OCI-LY7 (cell line): ENCODE measurements at regions not wholly inside any gene's neighbourhood (a gene's known extent, or its start where the extent isn't known, plus 50 kb on each side); places are given as distances from the start of the nearest gene placed in this dataset.

Experiments used
- CTCF ChIP-seq: fragments of 200-600 bp; sonication (generic); conservative IDR thresholded peaks from 2 replicates; pipeline ENCODE4 v1.5.1; 2014; ENCODE audit warnings: mild to moderate bottlenecking, antibody characterized with exemption, low read length, moderate library complexity, mixed read lengths
- EZH2phosphoT487 ChIP-seq: fragments of 200-600 bp; sonication (generic); IDR thresholded peaks from 2 replicates; pipeline ENCODE4 v1.6.1; 2018; ENCODE audit warnings: low read depth, borderline replicate concordance, mild to moderate bottlenecking, mixed run types, antibody characterized with exemption, low read length, moderate library complexity, mixed read lengths

- TF ChIP-seq CTCF, result no peak
- no peak for TF ChIP-seq EZH2phosphoT487
Measured at GRCh38 chr4:84413480-84413879, 85.6 kb downstream of the NKX6-1 start.
